BE2C (cell line): ENCODE measurements at regions not wholly inside any gene's neighbourhood (a gene's known extent, or its start where the extent isn't known, plus 50 kb on each side); places are given as distances from the start of the nearest gene placed in this dataset.
"Not testable (repeated sequence)": the region's sequence is repeated elsewhere in the genome, so short reads cannot be mapped to it uniquely, and the experiment has no call there.

Source experiments
- DNase-seq: peaks from one replicate; pipeline ENCODE4 v3.0.0-alpha.2; 2020
- H3K27me3 ChIP-seq: fragments of 250-450 bp; sonication (Bioruptor Pico); 2 replicates; pipeline ENCODE4 v1.5.1; 2020; ENCODE audit warnings: mild to moderate bottlenecking
- H3K36me3 ChIP-seq: fragments of 250-450 bp; sonication (Bioruptor Pico); 2 replicates; pipeline ENCODE4 v1.5.1; 2020; ENCODE audit warnings: mild to moderate bottlenecking
- H3K4me1 ChIP-seq: fragments of 250-450 bp; sonication (Bioruptor Pico); 2 replicates; pipeline ENCODE4 v1.5.1; 2020
- H3K4me3 ChIP-seq: 2 replicates; pipeline ENCODE4 v1.5.1; 2011; ENCODE audit warnings: low read depth, low read length
- H3K9me3 ChIP-seq: fragments of 250-450 bp; sonication (Bioruptor Pico); 2 replicates; pipeline ENCODE4 v1.5.1; 2020
- TF ChIP-seq, protein P1 (sequence below): IDR thresholded peaks from 2 replicates; pipeline ENCODE4 v1.5.1; 2012; ENCODE audit warnings: mild to moderate bottlenecking, low read depth, low read length

GRCh38 chr13:72637561-72637960 is 89.9 kb downstream of the MZT1 start:
- Histone ChIP-seq H3K4me1 (no peaks in the 10 kb centered on the region), H3K9me3 (no peaks in the 10 kb centered on the region), H3K4me3 (no peak overlapping the region), H3K36me3 (no peaks in the 10 kb centered on the region), H3K27me3 (no peaks in the 10 kb centered on the region)
- TF ChIP-seq, protein P1, sequence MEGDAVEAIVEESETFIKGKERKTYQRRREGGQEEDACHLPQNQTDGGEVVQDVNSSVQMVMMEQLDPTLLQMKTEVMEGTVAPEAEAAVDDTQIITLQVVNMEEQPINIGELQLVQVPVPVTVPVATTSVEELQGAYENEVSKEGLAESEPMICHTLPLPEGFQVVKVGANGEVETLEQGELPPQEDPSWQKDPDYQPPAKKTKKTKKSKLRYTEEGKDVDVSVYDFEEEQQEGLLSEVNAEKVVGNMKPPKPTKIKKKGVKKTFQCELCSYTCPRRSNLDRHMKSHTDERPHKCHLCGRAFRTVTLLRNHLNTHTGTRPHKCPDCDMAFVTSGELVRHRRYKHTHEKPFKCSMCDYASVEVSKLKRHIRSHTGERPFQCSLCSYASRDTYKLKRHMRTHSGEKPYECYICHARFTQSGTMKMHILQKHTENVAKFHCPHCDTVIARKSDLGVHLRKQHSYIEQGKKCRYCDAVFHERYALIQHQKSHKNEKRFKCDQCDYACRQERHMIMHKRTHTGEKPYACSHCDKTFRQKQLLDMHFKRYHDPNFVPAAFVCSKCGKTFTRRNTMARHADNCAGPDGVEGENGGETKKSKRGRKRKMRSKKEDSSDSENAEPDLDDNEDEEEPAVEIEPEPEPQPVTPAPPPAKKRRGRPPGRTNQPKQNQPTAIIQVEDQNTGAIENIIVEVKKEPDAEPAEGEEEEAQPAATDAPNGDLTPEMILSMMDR, result no peak
- DNase-seq, result no peak

DNA sequence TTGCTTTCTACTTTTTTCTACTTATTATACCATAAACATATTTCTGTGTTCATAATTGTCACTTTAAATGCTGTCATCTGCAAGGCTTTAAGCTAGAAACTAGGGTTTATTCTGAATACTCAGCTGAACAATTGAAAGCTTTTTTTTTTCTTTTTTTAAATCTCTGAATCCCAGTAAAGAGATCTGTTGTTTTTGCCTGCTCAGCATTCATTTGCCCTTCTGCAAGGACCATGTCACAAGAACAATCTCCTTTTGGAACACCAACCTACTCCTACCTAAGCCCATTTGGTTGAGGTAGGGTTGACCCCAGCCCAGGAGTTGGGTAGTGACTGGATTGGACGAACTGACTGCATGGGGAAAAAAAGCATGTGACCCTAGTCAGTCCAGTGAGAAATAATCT is 92.6 kb downstream of the MZT1 start:
- DNase-seq, result no peak
- H3K9me3 ChIP-seq, result no peaks in the 10 kb centered on the region

GRCh38 chr13:72622546-72622945 is 104.9 kb downstream of the MZT1 start:
- no peaks in the 10 kb centered on the region for H3K4me1 ChIP-seq
- H3K9me3 ChIP-seq, result no peaks in the 10 kb centered on the region
- no peaks in the 10 kb centered on the region for H3K27me3 ChIP-seq
- no peak overlapping the region for H3K4me3 ChIP-seq
- DNase-seq, result no peak
- TF ChIP-seq, protein P1, result no peak
- H3K36me3 ChIP-seq, result no peaks in the 10 kb centered on the region

More for the DNA sequence above, 92.6 kb downstream of the MZT1 start:
- TF ChIP-seq, protein P1, result no peak
- no peaks in the 10 kb centered on the region for H3K4me1 ChIP-seq
- no peak overlapping the region for H3K4me3 ChIP-seq
- H3K27me3 ChIP-seq, result no peaks in the 10 kb centered on the region
- no peaks in the 10 kb centered on the region for H3K36me3 ChIP-seq

DNA sequence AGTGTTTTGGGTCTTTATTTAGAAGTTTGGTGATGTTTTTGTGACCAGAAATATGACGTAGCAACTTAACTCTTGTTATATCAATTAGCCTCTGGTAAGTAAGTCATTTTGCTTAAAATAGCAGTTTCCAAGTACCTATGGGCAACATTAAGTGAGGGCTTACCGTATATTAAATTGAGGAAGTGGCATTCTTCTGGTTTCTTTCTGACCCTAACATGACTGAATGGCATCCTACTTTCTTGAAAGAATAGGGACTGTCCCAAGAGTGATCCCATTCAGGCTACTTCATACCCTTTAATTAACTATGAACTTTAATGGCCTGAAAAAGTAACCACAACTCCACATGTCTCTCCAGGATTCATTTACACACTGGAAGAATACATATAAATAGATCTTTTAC is 106.6 kb downstream of the MZT1 start:
- H3K36me3 ChIP-seq, result no peaks in the 10 kb centered on the region
- H3K4me1 ChIP-seq, result no peaks in the 10 kb centered on the region
- TF ChIP-seq, protein P1, result no peak
- no peak overlapping the region for H3K4me3 ChIP-seq
- no peaks in the 10 kb centered on the region for H3K9me3 ChIP-seq
- no peak for DNase-seq
- H3K27me3 ChIP-seq, result no peaks in the 10 kb centered on the region

DNA sequence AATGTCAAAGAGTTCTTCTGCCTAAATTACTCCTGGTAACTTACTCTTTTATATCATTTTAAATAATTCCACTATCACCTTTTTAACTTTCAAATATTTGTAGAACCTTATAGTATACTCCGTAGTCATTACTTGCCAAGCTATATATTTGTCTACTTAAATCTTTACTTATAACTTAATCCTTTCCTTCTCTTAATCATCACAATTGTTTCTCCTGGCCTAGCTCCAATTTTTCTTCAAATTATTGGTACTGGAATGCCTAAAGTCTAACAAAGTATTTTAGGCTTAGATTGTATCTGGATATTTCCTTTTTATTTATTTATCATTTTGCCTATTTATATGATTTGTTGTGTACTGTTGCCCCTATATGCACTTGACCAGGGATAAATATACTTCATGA is 109.5 kb downstream of the MZT1 start:
- TF ChIP-seq, protein P1, result no peak
- DNase-seq, result no peak
- Histone ChIP-seq H3K9me3 (no peaks in the 10 kb centered on the region), H3K36me3 (no peaks in the 10 kb centered on the region), H3K27me3 (no peaks in the 10 kb centered on the region), H3K4me1 (no peaks in the 10 kb centered on the region), H3K4me3 (no peak overlapping the region)

GRCh38 chr13:72617186-72617585 is 110.2 kb downstream of the MZT1 start:
- Histone ChIP-seq H3K36me3 (no peaks in the 10 kb centered on the region), H3K4me3 (no peak overlapping the region), H3K9me3 (no peaks in the 10 kb centered on the region), H3K27me3 (no peaks in the 10 kb centered on the region), H3K4me1 (no peaks in the 10 kb centered on the region)
- TF ChIP-seq, protein P1, result no peak
- DNase-seq, result no peak

DNA sequence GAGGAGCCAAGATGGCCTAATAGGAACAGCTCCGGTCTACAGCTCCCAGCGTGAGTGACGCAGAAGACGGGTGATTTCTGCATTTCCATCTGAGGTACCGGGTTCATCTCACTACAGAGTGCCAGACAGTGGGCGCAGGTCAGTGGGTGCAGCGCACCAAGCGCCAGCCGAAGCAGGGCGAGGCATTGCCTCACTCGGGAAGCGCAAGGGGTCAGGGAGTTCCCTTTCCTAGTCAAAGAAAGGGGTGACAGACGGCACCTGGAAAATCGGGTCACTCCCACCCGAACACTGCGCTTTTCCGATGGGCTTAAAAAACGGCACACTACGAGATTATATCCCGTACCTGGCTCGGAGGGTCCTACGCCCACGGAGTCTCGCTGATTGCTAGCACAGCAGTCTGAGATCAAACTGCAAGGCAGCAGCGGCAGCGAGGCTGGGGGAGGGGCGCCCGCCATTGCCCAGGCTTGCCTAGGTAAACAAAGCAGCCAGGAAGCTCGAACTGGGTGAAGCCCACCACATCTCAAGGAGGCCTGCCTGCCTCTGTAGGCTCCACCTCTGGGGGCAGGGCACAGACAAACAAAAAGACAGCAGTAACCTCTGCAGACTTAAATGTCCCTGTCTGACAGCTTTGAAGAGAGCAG is 117.1 kb downstream of the MZT1 start:
- H3K27me3 ChIP-seq, H3K4me1 ChIP-seq, H3K9me3 ChIP-seq, DNase-seq, H3K36me3 ChIP-seq, H3K4me3 ChIP-seq: not testable (repeated sequence)
